Karpas-422 (cell line): ENCODE measurements at regions not wholly inside any gene's neighbourhood (a gene's known extent, or its start where the extent isn't known, plus 50 kb on each side); places are given as distances from the start of the nearest gene placed in this dataset.

Experiments used
- DNase-seq: peaks from one replicate; pipeline ENCODE4 v3.0.0-alpha.2; 2015
- H2AFZ ChIP-seq: fragments of 200-600 bp; sonication (generic); 2 replicates; pipeline ENCODE4 v1.6.1; 2014; ENCODE audit warnings: antibody characterized with exemption, low read length, mixed read lengths
- H3K27ac ChIP-seq: fragments of 200-600 bp; sonication (generic); 2 replicates; pipeline ENCODE4 v1.5.1; 2014; ENCODE audit warnings: mild to moderate bottlenecking, low read length, moderate library complexity
- H3K27me3 ChIP-seq: fragments of 200-600 bp; sonication (generic); 2 replicates; pipeline ENCODE4 v1.6.1; 2014; ENCODE audit warnings: low read length, mixed read lengths
- H3K36me3 ChIP-seq: fragments of 200-600 bp; sonication (generic); 2 replicates; pipeline ENCODE4 v1.6.1; 2014; ENCODE audit warnings: low read length, mixed read lengths; ENCODE audit not compliant: insufficient read depth
- H3K4me1 ChIP-seq: fragments of 200-600 bp; sonication (generic); 2 replicates; pipeline ENCODE4 v1.6.1; 2014; ENCODE audit warnings: mild to moderate bottlenecking, low read length, mixed read lengths
- H3K4me2 ChIP-seq: fragments of 200-600 bp; sonication (generic); 2 replicates; pipeline ENCODE4 v1.6.1; 2014; ENCODE audit warnings: low read length, low read depth, mild to moderate bottlenecking; ENCODE audit not compliant: poor library complexity, severe bottlenecking
- H3K4me3 ChIP-seq: fragments of 200-600 bp; sonication (generic); 2 replicates; pipeline ENCODE4 v1.5.1; 2014; ENCODE audit warnings: mild to moderate bottlenecking, antibody characterized with exemption, low read length, mixed read lengths
- H3K79me2 ChIP-seq: fragments of 200-600 bp; sonication (generic); 2 replicates; pipeline ENCODE4 v1.6.1; 2014; ENCODE audit warnings: mild to moderate bottlenecking, low read length, mixed read lengths
- H3K9ac ChIP-seq: fragments of 200-600 bp; sonication (generic); 2 replicates; pipeline ENCODE4 v1.6.0; 2014; ENCODE audit warnings: low read length
- H3K9me2 ChIP-seq: fragments of 200-600 bp; sonication (generic), shearing (Covaris generic); replicated peaks from 2 replicates; pipeline ENCODE4 v1.6.0; 2014; ENCODE audit warnings: mild to moderate bottlenecking, low read length, moderate library complexity; ENCODE audit not compliant: insufficient read depth
- H3K9me3 ChIP-seq: fragments of 300-700, 200-600 bp; sonication (generic); 2 replicates; pipeline ENCODE4 v1.6.1; 2014; ENCODE audit warnings: low read length, mixed read lengths
- H4K20me1 ChIP-seq: fragments of 200-600 bp; sonication (generic); 2 replicates; pipeline ENCODE4 v1.6.1; 2014; ENCODE audit warnings: mild to moderate bottlenecking, antibody characterized with exemption, low read length, low read depth; ENCODE audit not compliant: insufficient read depth

DNA sequence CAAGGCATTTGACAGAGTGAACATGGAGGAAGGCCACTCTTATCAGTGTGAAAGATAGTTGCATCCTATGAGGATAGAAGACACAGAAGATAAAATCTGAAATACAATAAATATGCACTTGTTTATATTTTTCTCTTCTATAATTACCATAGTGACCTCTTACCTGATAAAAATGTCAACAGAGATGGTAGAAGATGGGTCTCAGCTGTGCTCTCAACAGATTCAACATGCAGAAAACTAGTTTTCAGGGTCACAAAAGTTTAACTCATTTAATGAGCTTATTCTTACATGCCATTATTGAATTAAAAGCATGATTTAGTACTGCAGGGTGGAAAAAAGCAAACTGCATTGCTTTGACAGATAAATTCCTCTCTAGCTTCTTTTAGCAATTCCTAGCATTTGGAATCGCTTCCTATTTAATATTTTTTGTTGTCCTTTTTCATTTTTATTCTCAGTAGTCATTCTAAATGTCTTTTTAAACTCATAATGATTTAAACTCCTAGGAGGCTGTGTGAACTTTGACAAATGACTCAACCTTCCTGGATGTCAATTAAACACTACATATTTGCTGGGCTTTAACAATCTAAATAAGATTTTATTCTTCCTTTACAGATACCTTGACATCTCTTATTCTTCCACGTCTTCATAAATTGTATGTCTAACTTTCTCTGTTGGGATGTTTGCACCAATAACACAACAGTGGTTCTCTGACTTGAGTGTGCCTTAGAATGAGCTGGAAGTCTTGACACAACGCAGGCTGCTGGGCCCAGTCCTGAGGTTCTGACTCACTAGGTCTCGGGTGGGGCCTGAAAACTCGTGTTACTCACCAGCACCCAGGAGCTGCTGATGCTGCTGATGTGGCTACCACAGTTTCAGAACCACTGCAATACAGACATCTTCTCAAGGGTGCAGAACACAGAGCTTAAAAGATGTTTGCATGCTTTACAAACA is 565.5 kb upstream of the IGFBP3 start:
- H3K27ac ChIP-seq = no peak overlapping the region
- no peaks in the 10 kb centered on the region for H3K27me3 ChIP-seq
- no peak overlapping the region for H3K4me2 ChIP-seq
- no peak overlapping the region for H3K4me3 ChIP-seq
- H4K20me1 ChIP-seq = no peaks in the 10 kb centered on the region
- no peak for DNase-seq
- no peaks in the 10 kb centered on the region for H3K9me3 ChIP-seq
- H3K9me2 ChIP-seq = no peaks in the 10 kb centered on the region
- H2AFZ ChIP-seq = no peak overlapping the region
- no peak overlapping the region for H3K9ac ChIP-seq
- no peaks in the 10 kb centered on the region for H3K36me3 ChIP-seq
- H3K4me1 ChIP-seq = no peaks in the 10 kb centered on the region
- no peaks in the 10 kb centered on the region for H3K79me2 ChIP-seq

DNA sequence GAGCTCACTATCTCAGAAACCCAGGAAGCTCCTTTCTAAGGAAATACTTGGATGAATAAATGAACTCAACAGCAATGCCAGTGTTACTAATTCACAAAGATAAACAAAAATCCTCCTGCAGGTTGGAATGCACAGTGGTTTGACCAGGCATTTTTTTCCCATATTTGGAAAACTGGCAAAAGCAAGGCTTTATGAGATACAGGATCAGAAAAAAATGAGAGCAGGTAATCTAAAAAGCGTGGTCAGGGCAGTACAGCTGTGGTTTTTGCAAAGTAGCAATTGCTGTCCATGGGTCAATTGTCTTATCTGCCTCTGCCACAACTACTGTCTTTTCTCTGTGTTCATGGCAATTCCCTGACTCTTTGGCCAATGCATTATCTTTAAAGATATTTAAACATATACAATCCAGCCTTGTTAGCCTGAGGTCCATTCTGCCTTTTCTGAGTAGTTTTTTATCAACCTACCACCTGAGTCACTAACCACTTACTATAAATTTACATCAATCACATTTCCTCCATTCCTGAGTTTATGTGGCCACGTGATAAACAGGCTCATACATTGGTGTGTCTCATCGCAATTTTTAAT is 564.5 kb upstream of the IGFBP3 start:
- Histone ChIP-seq H3K4me2 (no peak overlapping the region), H4K20me1 (no peaks in the 10 kb centered on the region), H3K4me3 (no peak overlapping the region), H3K36me3 (no peaks in the 10 kb centered on the region), H2AFZ (no peak overlapping the region), H3K27me3 (no peaks in the 10 kb centered on the region), H3K9me2 (no peaks in the 10 kb centered on the region), H3K4me1 (no peaks in the 10 kb centered on the region), H3K9ac (no peak overlapping the region), H3K9me3 (no peaks in the 10 kb centered on the region), H3K27ac (no peak overlapping the region), H3K79me2 (no peaks in the 10 kb centered on the region)
- no peak for DNase-seq

DNA sequence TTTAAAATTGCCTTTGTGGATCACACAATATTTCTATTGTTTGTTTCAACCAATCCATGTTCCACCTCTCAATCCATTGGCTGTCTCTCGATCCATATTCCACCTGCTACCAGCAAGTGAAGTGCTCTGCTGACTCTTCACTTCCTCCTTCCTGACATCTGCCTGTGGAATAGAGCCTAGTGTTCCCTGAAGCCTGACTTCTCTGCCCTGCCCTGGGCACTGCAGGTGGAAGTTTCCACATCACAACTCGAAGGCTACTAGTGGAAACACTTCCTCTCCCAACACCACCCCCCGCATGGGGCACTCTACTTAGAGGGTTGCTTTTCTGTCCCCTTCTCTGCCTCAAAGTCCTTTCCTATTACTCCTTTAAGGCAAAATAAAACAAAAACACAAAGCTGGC is 563.8 kb upstream of the IGFBP3 start:
- Histone ChIP-seq H3K9me2 (no peaks in the 10 kb centered on the region), H3K79me2 (no peaks in the 10 kb centered on the region), H3K27me3 (no peaks in the 10 kb centered on the region), H3K9me3 (no peaks in the 10 kb centered on the region), H3K4me2 (no peak overlapping the region), H2AFZ (no peak overlapping the region), H3K9ac (no peak overlapping the region), H3K36me3 (no peaks in the 10 kb centered on the region), H3K4me1 (no peaks in the 10 kb centered on the region), H3K4me3 (no peak overlapping the region), H4K20me1 (no peaks in the 10 kb centered on the region), H3K27ac (no peak overlapping the region)
- no peak for DNase-seq

DNA sequence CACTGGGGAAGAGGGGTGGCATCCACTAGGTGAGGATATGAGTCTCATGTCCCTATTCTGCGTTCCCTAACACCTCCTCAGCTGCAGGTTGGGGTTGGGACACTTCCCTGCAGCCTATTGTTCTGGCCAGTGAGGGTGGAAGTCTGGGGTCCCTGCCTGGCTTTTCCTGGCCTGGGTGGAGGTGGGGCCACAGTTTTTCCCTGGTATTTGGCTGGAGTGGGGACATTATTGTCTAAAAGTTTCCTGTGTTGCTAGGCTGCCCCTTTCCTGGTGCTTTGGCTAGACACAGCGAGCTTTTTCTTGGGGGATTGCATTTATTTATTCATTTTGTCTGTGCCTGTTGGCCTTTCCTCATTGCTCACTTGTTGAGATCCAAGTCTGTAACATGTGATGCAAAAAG is 559.5 kb upstream of the IGFBP3 start:
- no peak overlapping the region for H2AFZ ChIP-seq
- H3K4me2 ChIP-seq = no peak overlapping the region
- H3K27me3 ChIP-seq = no peaks in the 10 kb centered on the region
- H3K9me2 ChIP-seq = no peaks in the 10 kb centered on the region
- H3K27ac ChIP-seq = no peak overlapping the region
- H3K79me2 ChIP-seq = no peaks in the 10 kb centered on the region
- no peaks in the 10 kb centered on the region for H4K20me1 ChIP-seq
- no peak for DNase-seq
- no peaks in the 10 kb centered on the region for H3K36me3 ChIP-seq
- no peaks in the 10 kb centered on the region for H3K4me1 ChIP-seq
- no peaks in the 10 kb centered on the region for H3K9me3 ChIP-seq
- H3K9ac ChIP-seq = no peak overlapping the region
- no peak overlapping the region for H3K4me3 ChIP-seq

DNA sequence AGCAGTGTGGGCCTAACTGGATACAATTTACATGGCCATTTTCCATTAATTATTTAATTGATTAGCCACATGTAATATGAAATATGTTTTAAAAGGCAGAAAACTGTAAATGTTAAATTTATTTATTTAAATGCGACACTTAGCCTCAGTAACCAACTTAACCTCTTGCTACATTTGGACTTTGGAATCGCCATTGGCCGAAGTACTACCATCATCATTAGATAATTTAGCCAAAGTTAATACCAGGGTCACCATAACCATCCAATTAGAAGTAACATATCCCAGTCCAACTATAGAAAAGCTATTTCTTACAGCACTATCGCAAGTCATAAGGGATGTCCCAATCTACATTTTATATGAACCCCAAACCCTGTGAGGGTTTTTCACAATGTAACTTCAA is 558.6 kb upstream of the IGFBP3 start:
- no peak overlapping the region for H3K4me2 ChIP-seq
- H3K9ac ChIP-seq = no peak overlapping the region
- DNase-seq = no peak
- H3K79me2 ChIP-seq = no peaks in the 10 kb centered on the region
- no peak overlapping the region for H3K27ac ChIP-seq
- H3K36me3 ChIP-seq = no peaks in the 10 kb centered on the region
- H3K9me3 ChIP-seq = no peaks in the 10 kb centered on the region
- no peak overlapping the region for H3K4me3 ChIP-seq
- no peaks in the 10 kb centered on the region for H3K4me1 ChIP-seq
- no peak overlapping the region for H2AFZ ChIP-seq
- no peaks in the 10 kb centered on the region for H3K27me3 ChIP-seq
- no peaks in the 10 kb centered on the region for H3K9me2 ChIP-seq
- H4K20me1 ChIP-seq = no peaks in the 10 kb centered on the region

DNA sequence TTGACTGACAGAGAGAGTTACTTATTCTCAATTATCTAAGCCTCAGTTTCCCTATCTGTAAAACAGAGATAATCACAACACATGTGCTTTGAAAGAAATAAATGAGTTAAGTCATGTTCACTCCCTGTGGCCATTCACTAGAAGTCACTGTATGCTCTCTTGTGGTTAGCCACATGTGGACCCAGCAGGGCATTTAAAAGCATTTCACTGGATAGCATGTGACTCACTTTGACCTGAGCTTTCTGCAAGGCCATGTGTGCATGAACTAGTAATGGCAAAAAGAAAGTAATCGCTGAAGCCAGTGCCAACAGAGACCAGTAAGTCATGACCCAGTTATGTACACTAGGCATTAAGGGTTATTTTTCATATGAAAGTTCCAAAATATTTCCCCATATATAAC is 557.0 kb upstream of the IGFBP3 start:
- no peaks in the 10 kb centered on the region for H3K79me2 ChIP-seq
- H3K27ac ChIP-seq = no peak overlapping the region

DNA sequence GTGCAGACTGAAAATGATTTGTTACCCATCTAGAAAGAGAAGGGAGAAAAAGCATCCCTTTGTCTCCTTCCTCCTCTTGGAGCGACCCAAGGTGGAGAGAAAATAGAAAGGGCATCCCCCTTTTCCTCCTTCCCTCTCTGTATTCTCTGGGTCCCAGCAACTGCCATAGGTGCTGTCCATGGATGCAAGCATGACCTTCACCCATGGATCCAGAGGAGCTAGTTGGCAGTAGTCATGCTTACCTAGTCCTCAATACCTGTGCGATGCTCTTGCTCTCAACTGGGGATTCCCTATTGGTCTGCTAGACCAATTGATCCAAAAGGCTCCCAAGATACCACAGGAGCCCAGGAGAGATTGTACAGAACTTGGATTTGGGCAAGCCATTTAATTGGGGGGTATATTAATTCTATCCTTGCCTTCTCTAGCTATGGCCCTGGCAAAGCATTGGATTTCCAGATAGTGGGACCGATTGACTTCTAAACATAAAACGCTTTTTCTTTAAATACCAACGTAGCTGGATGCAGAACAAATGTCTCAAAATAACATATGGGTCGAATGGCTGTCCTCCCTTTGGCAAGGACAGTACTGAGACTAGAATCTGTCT is 547.8 kb upstream of the IGFBP3 start:
- Histone ChIP-seq H3K4me1 (no peaks in the 10 kb centered on the region), H3K4me2 (no peak overlapping the region), H3K27ac (no peak overlapping the region), H4K20me1 (no peaks in the 10 kb centered on the region), H3K9ac (no peak overlapping the region), H3K27me3 (no peaks in the 10 kb centered on the region), H3K36me3 (no peaks in the 10 kb centered on the region), H3K79me2 (no peaks in the 10 kb centered on the region), H3K9me3 (peaks cover 49% of the 10 kb centered on the region), H3K4me3 (no peak overlapping the region), H3K9me2 (no peaks in the 10 kb centered on the region), H2AFZ (no peak overlapping the region)
- no peak for DNase-seq

More for the DNA sequence above, 557.0 kb upstream of the IGFBP3 start:
- Histone ChIP-seq H3K9me2 (no peaks in the 10 kb centered on the region), H3K9me3 (peaks cover 4% of the 10 kb centered on the region), H3K9ac (no peak overlapping the region), H3K4me2 (no peak overlapping the region), H4K20me1 (no peaks in the 10 kb centered on the region), H3K36me3 (no peaks in the 10 kb centered on the region), H3K4me3 (no peak overlapping the region), H3K4me1 (no peaks in the 10 kb centered on the region), H3K27me3 (no peaks in the 10 kb centered on the region), H2AFZ (no peak overlapping the region)
- DNase-seq = no peak

DNA sequence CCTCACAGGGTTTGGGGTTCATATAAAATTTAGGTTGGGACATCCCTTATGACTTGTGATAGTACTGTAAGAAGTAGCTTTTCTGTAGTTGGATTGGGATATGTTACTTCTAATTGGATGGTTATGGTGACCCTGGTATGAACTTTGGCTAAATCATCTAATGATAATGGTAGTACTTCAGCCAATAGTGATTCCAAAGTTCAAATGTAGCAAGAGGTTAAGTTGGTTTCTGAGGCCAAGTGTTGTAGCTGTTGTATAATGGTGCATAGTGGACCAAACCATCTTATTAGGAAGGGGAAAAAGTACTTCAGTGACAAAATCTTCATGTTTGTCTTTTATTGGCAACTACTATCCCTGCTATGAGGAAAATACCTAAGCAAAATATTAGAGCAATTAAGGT is 542.1 kb upstream of the IGFBP3 start:
- no peaks in the 10 kb centered on the region for H3K27me3 ChIP-seq
- no peak overlapping the region for H2AFZ ChIP-seq
- H3K4me1 ChIP-seq = no peaks in the 10 kb centered on the region
- no peak for DNase-seq
- H3K79me2 ChIP-seq = no peaks in the 10 kb centered on the region
- peaks cover 12% of the 10 kb centered on the region for H3K9me3 ChIP-seq
- no peak overlapping the region for H3K27ac ChIP-seq
- H3K36me3 ChIP-seq = no peaks in the 10 kb centered on the region
- no peaks in the 10 kb centered on the region for H4K20me1 ChIP-seq
- no peaks in the 10 kb centered on the region for H3K9me2 ChIP-seq
- H3K4me3 ChIP-seq = no peak overlapping the region
- no peak overlapping the region for H3K4me2 ChIP-seq
- no peak overlapping the region for H3K9ac ChIP-seq
